ENCODE measurements at regions not wholly inside any gene's neighbourhood (a gene's known extent, or its start where the extent isn't known, plus 50 kb on each side); places are given as distances from the start of the nearest gene placed in this dataset.

DNA sequence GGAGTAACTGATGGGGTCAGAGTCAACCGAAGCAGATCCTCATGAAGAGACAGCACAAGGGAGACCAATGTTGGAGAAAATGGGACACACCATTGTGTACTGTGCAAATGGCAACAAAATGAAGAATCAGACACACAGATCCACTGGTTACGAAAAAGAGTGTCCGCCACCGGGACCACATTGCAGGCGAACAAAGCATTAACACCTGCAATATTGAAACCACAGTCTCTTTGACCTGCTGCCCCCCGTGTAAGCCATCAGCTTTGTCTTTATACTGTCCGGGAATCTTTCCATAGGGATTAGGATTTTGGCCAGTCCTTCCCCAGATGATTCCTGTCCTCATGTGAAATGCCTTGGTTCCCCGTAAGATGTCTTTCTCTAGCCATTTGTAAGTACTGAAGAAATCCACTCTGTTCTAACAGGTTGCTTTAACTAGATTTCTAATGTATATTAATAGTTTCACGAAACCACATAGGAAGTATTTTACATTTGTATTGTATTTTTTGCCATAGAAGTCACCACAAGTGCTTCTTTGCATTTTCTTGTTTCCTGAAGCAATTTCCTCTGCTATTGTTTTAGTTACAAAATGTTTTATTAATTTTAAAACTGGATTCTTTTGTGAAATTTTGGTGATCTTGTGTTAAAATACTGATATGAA is 140.8 kb upstream of the NFE2L3 start:
- DNase-seq = no peak

DNA sequence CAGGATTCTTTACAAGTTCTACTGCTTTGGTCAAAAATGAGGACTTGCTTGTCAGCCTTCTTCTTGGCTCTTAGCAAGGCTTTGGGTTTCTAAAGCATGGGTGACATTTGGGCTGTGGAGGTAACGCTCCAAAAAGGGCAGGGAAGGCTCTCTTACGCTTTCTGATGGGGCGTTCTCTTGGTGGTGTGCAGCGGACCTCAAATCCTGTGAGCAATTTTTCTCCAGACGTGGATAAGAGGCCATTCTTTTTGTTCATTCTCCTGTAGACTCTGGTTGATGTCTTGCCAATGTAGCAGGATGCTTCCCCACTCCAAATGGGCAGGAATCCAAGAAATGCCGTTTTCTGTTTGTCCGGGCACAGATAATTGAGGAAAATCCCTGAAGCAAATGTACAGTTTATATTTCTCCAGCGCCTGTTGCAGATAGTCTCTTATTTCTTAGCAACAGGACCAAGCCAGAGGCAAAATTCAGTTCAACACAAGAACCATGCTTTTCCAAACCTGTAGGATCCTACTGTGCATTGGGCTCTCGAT is 138.4 kb upstream of the NFE2L3 start:
- no peak for DNase-seq

DNA sequence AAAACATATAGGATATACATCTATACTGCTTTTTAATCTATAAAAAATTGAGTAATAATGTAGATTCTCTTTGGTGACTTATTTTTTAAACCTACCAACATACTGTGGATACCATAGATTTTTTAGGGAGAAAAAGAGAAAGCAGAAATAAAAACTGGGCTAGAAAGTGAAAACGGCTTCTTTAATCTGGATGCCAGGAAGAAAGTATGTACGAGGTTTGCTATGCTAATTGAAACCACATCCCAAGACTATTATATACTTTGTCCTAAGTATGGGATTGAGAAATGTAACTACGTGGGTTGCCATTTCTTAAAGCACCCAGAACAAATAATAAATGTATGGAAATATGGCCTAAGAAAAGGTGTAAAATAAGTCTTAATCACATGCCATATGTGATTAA is 129.0 kb upstream of the NFE2L3 start:
- no peak for DNase-seq

- DNase-seq = no peak
These were observed 122.1 kb upstream of the NFE2L3 start for GRCh38 chr7:26029911-26030310.

DNA sequence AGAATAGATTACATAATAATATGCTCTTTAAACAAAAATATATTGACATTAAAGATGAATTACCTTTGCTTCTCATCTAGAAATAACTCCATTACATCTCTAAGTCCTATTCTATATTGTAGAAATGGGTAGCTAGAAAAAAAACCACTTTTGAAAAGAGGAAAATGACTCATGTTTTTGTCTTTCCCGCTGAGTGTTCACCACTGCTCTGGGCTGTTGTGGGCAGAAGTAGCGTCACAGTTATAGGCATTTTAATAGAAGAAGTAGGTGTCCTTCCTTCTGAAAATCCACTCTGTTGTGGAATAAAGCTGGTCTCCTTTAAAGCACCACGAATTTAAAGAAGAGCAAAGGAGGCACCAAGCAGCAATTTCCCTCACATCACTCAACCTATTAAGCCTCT is 117.6 kb upstream of the NFE2L3 start:
- DNase-seq = no peak

DNA sequence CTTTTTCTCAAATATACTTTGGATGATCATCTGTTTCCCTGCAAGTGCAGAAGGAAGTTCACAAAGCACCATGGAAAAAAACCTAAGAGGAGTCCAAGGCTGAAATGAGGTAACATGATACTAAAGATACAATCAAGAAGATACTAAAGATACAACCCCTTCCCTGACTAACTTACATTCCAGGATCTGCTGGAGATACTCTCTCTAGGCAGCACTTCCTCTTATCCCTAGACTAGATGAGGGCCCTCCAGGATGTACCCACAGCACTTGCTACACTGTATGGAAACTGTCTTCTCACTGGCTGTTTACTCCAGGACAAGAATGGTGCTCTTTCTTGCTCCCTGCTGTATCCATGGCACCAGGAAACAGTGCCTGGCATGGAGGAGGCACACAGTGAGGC is 116.4 kb upstream of the NFE2L3 start:
- DNase-seq = no peak

DNA sequence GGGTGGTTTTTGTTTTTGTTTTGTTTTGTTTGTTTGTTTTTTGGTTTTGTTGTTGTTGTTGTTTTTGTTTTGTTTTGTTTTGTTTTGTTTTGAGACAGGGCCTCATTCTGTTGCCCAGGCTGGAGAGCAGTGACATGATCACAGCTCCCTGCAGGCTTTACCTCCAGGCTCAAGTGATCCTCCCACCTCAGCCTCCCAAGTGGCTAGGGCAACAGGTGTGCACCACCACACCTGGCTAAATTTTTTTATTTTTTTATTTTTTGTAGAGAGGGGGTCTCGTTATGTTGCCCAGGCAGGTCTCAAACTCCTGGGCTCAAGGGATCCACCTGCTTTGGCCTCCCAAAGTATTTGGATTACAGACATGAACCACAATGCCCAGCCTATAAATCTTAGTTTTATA is 115.9 kb upstream of the NFE2L3 start:
- DNase-seq = no peak

GRCh38 chr7:26038201-26038990 is 113.6 kb upstream of the NFE2L3 start:
- no peak for DNase-seq

- DNase-seq = no peak
These were observed 111.9 kb upstream of the NFE2L3 start for GRCh38 chr7:26040085-26040484.

DNA sequence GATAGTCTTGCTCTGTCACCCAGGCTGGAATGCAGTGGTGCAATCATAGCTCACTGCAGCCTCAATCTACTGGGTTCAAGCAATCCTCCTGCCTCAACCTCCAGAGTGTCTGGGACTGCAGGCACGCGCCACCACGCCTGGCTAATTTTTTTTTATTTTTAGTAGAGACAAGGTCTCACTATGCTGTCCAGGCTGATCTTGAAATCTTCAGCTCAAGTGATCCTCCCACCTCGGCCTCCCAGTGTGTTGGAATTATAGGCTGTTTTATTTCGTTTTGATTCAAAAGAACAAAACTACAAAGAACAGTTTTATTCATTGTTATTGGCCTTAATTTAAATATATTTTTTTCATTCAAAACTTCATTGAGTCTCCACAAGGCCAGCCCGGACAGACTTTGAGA is 109.8 kb upstream of the NFE2L3 start:
- no peak for DNase-seq

- DNase-seq = no peak
These were observed 108.2 kb upstream of the NFE2L3 start for GRCh38 chr7:26043801-26044200.

GRCh38 chr7:26044320-26044719 is 107.7 kb upstream of the NFE2L3 start:
- DNase-seq = no peak

- DNase-seq = no peak
These were observed 105.8 kb upstream of the NFE2L3 start for GRCh38 chr7:26046150-26046549.

DNA sequence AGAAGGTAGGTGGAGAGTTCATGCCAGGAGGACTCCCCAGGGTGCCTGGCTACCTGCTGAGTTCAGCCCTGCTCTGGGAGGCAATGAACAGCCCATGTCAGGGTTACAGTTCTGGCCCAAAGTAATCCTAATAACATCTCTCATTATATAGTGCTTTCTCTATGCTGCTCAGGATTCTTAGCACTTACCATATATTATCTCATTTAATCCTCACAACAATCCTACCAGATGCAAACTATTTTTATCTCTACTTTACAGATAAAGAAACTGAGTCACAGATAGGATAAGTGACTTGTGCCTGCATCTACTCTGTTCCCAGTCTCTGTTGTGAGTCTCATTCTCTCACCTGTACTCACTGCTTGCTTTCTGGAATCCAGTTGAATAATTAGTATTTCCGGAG is 105.1 kb upstream of the NFE2L3 start:
- no peak for DNase-seq

GRCh38 chr7:26048663-26049062 is 103.3 kb upstream of the NFE2L3 start:
- no peak for DNase-seq

GRCh38 chr7:26049081-26049480 is 102.9 kb upstream of the NFE2L3 start:
- no peak for DNase-seq

DNA sequence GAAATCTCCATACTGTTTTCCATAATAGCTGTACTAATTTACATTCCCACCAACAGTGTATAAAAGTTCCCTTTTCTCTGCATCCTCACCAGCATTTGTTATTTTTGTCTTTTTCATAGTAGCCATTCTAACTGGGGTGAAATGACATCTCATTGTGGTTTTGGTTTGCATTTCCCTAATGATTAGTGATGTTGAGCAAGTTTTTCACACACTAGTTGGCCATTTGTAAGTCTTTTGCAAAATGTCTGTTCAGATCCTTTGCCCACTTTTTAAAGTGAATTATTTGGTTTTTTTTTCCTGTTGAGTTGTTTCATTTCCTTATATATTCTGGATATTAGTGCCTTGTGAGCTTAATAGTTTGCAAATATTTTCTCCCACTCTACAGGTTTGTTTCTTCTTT is 101.0 kb upstream of the NFE2L3 start:
- DNase-seq = no peak

DNA sequence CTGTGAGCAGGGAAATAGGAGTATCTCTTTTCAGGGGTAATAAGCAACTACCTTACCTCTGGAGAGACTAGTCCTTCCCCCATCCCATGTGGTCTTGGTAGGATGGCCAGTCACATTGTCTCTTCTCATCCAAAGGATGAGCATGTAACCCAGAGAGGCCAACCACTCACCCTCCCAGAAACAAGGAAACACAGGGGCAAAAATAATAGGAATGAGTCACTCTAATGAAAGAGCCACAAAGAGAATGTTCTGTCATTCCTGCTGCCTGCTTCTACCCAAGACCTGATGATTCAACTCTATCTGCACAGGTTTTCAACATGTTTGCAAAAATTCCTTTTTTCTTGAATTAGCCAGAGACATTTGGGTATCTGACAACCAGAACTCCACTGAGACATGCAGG is 99.3 kb upstream of the NFE2L3 start:
- no peak for DNase-seq

DNA sequence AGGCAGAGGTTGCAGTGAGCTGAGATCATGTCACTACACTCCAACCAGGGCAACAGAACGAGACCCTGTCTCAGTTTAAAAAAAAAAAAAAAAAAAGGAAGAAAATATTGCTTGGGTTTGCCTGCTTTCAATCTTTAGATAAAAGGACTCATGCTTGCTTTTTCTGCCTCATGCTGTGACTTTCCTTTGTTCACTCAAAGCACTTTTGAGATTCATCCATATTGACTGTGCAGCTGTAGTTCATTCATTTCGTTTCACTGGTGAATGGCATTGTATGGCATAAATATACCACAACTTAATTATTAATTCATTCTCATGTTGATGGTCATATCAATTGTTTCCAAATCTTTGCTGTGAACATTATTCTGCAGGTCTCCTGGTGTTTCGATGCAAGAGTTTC is 97.6 kb upstream of the NFE2L3 start:
- DNase-seq = no peak

GRCh38 chr7:26055241-26055640 is 96.8 kb upstream of the NFE2L3 start:
- no peak for DNase-seq

DNA sequence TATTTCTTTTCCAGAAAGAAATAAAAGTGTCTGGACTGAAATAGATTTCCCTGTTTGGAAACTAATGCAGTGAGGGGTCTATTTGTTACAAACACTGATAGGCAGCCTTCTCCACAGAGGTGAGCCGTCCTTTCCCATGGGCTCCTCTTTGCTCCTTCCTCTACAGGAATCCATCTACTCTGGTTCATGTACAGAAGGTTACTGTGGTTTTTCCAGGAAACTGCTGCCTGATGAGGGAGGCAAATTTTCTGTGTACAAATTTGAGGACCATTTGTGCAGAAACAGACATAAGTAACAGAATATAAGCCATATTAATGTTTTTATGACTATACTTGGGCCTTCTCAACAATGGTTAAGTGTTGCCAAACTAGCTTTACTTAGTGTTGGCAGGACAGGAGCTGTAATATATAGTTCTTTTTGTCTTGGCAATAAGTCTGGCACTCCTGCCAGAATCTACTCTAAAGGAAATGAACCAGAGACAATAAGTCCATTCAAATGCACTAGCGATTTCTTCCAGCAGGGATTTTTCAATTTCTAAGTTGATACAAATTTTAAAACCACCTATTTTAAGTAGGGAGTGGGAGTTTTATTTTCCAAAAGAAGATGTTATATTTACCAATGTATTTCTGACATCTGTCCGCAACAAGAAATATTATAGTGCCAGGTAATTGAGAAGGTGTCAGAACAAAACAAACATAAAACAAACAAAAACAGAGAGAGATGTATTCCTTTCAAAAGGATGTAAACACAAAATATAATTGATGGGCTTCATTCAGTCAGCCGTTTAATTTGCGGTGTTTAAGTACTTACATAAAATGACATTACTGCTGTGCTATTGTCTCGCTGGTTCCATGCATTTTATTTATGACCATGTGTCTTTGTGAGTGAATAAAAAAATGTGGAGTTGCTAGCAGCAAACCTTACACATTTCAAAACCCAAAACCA is 91.0 kb upstream of the NFE2L3 start:
- DNase-seq = peak; percentile 86

- peak; percentile 89 for DNase-seq
These were observed 90.1 kb upstream of the NFE2L3 start for GRCh38 chr7:26061678-26062603.

Data from NCI-H2107 (cell line).